HL-60 (cell line): ENCODE measurements at regions not wholly inside any gene's neighbourhood (a gene's known extent, or its start where the extent isn't known, plus 50 kb on each side); places are given as distances from the start of the nearest gene placed in this dataset.

Experiments used
- DNase-seq, 2 experiments: peaks; one replicate each; pipeline ENCODE4 v3.0.0-alpha.2; 2010 to 2020; ENCODE audit warnings: low read depth in 1 of 2, low spot score in 1 of 2
- H3K27ac ChIP-seq: fragments of 250-450 bp; sonication (Bioruptor Pico); replicated peaks from 2 replicates; pipeline ENCODE4 v1.5.1; 2020; ENCODE audit warnings: mild to moderate bottlenecking, moderate library complexity
- H3K27me3 ChIP-seq: fragments of 250-450 bp; sonication (Bioruptor Pico); 2 replicates; pipeline ENCODE4 v1.5.1; 2021; ENCODE audit warnings: mild to moderate bottlenecking, moderate library complexity; ENCODE audit not compliant: insufficient read depth, poor library complexity, severe bottlenecking
- H3K4me3 ChIP-seq: replicated peaks from 2 replicates; pipeline ENCODE4 v1.5.1; 2011; ENCODE audit warnings: mild to moderate bottlenecking, control low read depth, low read length; ENCODE audit not compliant: insufficient read depth
- CTCF ChIP-seq: IDR thresholded peaks from one replicate; pipeline ENCODE4 v1.5.1; 2011; ENCODE audit warnings: low read length, control low read depth, inconsistent platforms; ENCODE audit not compliant: insufficient read depth
- GABPA ChIP-seq: IDR thresholded peaks from 2 replicates; pipeline ENCODE4 v1.6.1; 2012; ENCODE audit warnings: low read depth
- POLR2AphosphoS5 ChIP-seq: IDR thresholded peaks from 2 replicates; pipeline ENCODE4 v1.6.1; 2012; ENCODE audit warnings: low read depth
- REST ChIP-seq: IDR thresholded peaks from 2 replicates; pipeline ENCODE4 v1.6.1; 2012; ENCODE audit warnings: low read depth; ENCODE audit not compliant: insufficient replicate concordance
- SPI1 ChIP-seq: IDR thresholded peaks from 2 replicates; pipeline ENCODE4 v1.6.1; 2012; ENCODE audit warnings: low read depth, mild to moderate bottlenecking, borderline replicate concordance

DNA sequence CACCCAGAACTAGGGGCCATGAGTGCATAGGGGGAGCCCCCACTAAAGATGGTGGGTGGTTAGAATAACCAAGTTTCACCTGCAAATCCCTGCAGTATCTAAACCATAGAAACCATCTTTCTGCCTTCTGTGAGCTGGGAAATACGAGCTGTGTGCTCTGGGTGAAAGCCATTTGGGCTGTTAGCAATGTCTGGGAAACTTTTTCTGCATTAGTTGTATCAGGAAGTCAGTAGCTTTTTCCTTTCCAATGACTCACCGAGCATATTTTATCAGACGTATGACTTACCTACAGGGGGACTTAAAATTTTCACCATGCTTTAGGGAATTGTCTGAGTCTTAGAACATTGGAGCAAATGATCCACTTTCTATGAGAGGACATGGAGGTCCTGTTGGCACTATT lies 584.0 kb downstream of the QKI start:
- Histone ChIP-seq H3K27ac (no peak overlapping the region), H3K4me3 (no peak overlapping the region), H3K27me3 (no peaks in the 10 kb centered on the region)
- TF ChIP-seq POLR2AphosphoS5 = no peak
- TF ChIP-seq REST = no peak
- no peak for TF ChIP-seq CTCF
- no peak for TF ChIP-seq SPI1
- no peak for TF ChIP-seq GABPA
- DNase-seq = no peak

DNA sequence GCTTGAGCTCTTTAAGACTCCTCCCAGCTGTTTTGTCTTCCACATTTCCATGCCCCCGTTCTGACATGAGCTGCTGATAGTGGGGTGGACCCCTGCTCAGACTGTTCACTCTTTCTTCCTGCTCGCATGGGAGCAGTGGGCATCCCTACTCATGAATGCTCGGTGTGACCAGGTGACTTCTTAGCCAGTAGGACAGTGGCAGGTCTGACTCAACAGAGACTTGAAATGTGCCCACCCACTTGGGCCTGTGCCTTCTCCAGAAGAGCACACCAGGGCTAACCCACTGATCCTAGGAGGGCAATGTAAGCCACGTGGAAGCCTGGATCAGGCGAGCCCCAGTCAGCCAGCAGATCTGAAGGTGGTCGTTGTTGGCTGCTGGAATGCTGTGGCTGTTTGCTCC lies 582.0 kb downstream of the QKI start:
- H3K27ac ChIP-seq = no peak overlapping the region
- H3K4me3 ChIP-seq = no peak overlapping the region
- H3K27me3 ChIP-seq = no peaks in the 10 kb centered on the region
- DNase-seq = no peak
- TF ChIP-seq SPI1 (no peak), POLR2AphosphoS5 (no peak), GABPA (no peak), CTCF (no peak), REST (no peak)

DNA sequence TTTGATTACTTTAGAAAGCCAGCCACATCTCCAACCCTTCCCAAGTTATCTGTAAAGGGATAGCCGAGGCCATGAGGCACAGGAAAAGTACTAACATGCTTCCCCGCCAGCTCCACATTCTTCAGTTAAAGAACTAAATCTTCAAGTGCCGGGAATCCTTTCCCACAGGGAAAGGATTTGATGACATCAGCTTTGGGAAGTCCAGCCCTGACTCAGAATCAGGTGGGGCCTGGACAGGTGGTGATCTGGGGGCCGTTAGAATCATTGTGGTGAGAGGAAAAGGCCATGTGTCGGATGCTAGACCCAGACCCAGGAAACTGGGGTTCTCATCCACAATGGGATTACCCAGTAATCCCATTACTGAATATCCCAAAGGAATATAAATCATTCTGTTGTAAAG lies 580.0 kb downstream of the QKI start:
- DNase-seq = no peak
- no peak overlapping the region for H3K27ac ChIP-seq
- no peaks in the 10 kb centered on the region for H3K27me3 ChIP-seq
- no peak overlapping the region for H3K4me3 ChIP-seq
- TF ChIP-seq REST (no peak), GABPA (no peak), SPI1 (no peak), POLR2AphosphoS5 (no peak), CTCF (no peak)
